Fibroblast of lung (primary cell): ENCODE measurements at regions not wholly inside any gene's neighbourhood (a gene's known extent, or its start where the extent isn't known, plus 50 kb on each side); places are given as distances from the start of the nearest gene placed in this dataset.
"Not testable (repeated sequence)": the region's sequence is repeated elsewhere in the genome, so short reads cannot be mapped to it uniquely, and the experiment has no call there.

ENCODE experiments used
- DNase-seq, 2 donors: peaks; one replicate each; pipeline versions ENCODE4 v3.0.0 to v3.0.0-alpha.2; 2010; ENCODE audit warnings: low read depth in 2 of 2
- H2AFZ ChIP-seq: 2 replicates; pipeline ENCODE4 v1.5.1; 2012; ENCODE audit warnings: low read length, control low read depth, inconsistent platforms
- H3K27ac ChIP-seq: 2 replicates; pipeline ENCODE4 v1.5.1; 2011; ENCODE audit warnings: low read length, control low read depth; ENCODE audit not compliant: insufficient read depth
- H3K27me3 ChIP-seq: 2 replicates; pipeline ENCODE4 v1.5.1; 2011; ENCODE audit warnings: mild to moderate bottlenecking, low read length; ENCODE audit not compliant: control insufficient read depth, insufficient read depth
- H3K36me3 ChIP-seq: 2 replicates; pipeline ENCODE4 v1.5.1; 2011; ENCODE audit warnings: low read length; ENCODE audit not compliant: control insufficient read depth, insufficient read depth
- H3K4me1 ChIP-seq: 2 replicates; pipeline ENCODE4 v1.5.1; 2011; ENCODE audit warnings: low read length; ENCODE audit not compliant: control insufficient read depth, insufficient read depth; ENCODE audit errors: extremely low read depth
- H3K4me2 ChIP-seq: 2 replicates; pipeline ENCODE4 v1.5.1; 2011; ENCODE audit warnings: low read length, control low read depth; ENCODE audit not compliant: insufficient read depth; ENCODE audit errors: extremely low read depth
- H3K4me3 ChIP-seq, 4 experiments: fragments of 200-600 bp in 1 of 4; sonication (generic) in 1 of 4; replicated peaks in 1 of 4; 2 replicates each; pipeline ENCODE4 v1.5.1; 2011 to 2016; ENCODE audit warnings: low read length in 4 of 4, low read depth in 3 of 4, mild to moderate bottlenecking in 3 of 4, control low read depth in 2 of 4, inconsistent platforms in 1 of 4, mixed read lengths in 1 of 4; ENCODE audit not compliant: insufficient read depth in 1 of 4; ENCODE audit errors: control extremely low read depth in 1 of 4
- H3K79me2 ChIP-seq: 2 replicates; pipeline ENCODE4 v1.5.1; 2012; ENCODE audit warnings: mild to moderate bottlenecking, low read length, inconsistent platforms; ENCODE audit not compliant: control insufficient read depth, insufficient read depth
- H3K9ac ChIP-seq: 2 replicates; pipeline ENCODE4 v1.5.1; 2011; ENCODE audit warnings: mild to moderate bottlenecking, low read length, control low read depth; ENCODE audit not compliant: insufficient read depth
- H3K9me3 ChIP-seq: 2 replicates; pipeline ENCODE4 v1.5.1; 2012; ENCODE audit warnings: low read depth, low read length; ENCODE audit not compliant: control insufficient read depth, insufficient read depth
- H4K20me1 ChIP-seq: 2 replicates; pipeline ENCODE4 v1.5.1; 2011; ENCODE audit warnings: low read length; ENCODE audit not compliant: control insufficient read depth, insufficient read depth; ENCODE audit errors: extremely low read depth

GRCh38 chrY:11156846-11157245 lies 1544.2 kb upstream of the USP9Y start:
- H3K9ac ChIP-seq, H3K27me3 ChIP-seq, H3K9me3 ChIP-seq, H3K4me3 ChIP-seq, H3K36me3 ChIP-seq, H2AFZ ChIP-seq, H4K20me1 ChIP-seq, H3K79me2 ChIP-seq, H3K4me1 ChIP-seq, DNase-seq, H3K27ac ChIP-seq, H3K4me2 ChIP-seq: not testable (repeated sequence)

- H3K9me3 ChIP-seq, H3K27ac ChIP-seq, H3K4me2 ChIP-seq, H3K4me3 ChIP-seq, H3K9ac ChIP-seq, H3K36me3 ChIP-seq, H4K20me1 ChIP-seq, H3K4me1 ChIP-seq, H3K79me2 ChIP-seq, H3K27me3 ChIP-seq, DNase-seq, H2AFZ ChIP-seq: not testable (repeated sequence)
Measured at GRCh38 chrY:11177033-11177432, 1524.0 kb upstream of the USP9Y start.

GRCh38 chrY:11201133-11201532 lies 1499.9 kb upstream of the USP9Y start:
- not testable (repeated sequence) for H2AFZ ChIP-seq, H3K4me2 ChIP-seq, H3K27me3 ChIP-seq, DNase-seq, H3K9me3 ChIP-seq, H3K36me3 ChIP-seq, H3K4me1 ChIP-seq, H4K20me1 ChIP-seq, H3K4me3 ChIP-seq, H3K27ac ChIP-seq, H3K9ac ChIP-seq, H3K79me2 ChIP-seq

- H3K4me1 ChIP-seq, H3K79me2 ChIP-seq, H3K36me3 ChIP-seq, H2AFZ ChIP-seq, H3K27ac ChIP-seq, H3K4me3 ChIP-seq, H3K27me3 ChIP-seq, H3K4me2 ChIP-seq, H3K9me3 ChIP-seq, H4K20me1 ChIP-seq, H3K9ac ChIP-seq: not testable (repeated sequence)
- peak in 1 of 2 donors; percentile 6 for DNase-seq
Measured at GRCh38 chrY:11214851-11215250, 1486.2 kb upstream of the USP9Y start.
